ENCODE measurements at regions not wholly inside any gene's neighbourhood (a gene's known extent, or its start where the extent isn't known, plus 50 kb on each side); places are given as distances from the start of the nearest gene placed in this dataset.

DNA sequence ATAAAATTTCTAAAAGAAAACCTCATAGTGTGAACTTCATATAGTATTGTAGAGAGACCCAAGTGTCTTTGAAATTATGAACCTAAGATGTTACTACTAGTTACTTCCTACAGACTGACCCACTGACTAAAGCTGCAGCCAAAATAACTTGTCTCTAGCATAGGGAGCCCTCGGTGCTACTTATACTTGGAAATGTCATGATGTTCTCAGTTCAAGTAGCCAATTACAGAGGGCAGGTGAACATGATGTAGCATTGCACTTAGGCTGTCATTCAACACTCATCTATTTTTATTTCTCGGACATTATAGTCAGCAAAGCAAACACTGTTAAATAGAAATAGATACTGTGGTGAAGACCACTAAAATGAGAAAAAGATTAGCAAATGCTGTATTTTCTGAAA is 165.6 kb downstream of the AREG start:
- no peak overlapping the region for H3K4me3 ChIP-seq (ENCODE audit: low read depth, low read length)
- TF ChIP-seq, protein P1, sequence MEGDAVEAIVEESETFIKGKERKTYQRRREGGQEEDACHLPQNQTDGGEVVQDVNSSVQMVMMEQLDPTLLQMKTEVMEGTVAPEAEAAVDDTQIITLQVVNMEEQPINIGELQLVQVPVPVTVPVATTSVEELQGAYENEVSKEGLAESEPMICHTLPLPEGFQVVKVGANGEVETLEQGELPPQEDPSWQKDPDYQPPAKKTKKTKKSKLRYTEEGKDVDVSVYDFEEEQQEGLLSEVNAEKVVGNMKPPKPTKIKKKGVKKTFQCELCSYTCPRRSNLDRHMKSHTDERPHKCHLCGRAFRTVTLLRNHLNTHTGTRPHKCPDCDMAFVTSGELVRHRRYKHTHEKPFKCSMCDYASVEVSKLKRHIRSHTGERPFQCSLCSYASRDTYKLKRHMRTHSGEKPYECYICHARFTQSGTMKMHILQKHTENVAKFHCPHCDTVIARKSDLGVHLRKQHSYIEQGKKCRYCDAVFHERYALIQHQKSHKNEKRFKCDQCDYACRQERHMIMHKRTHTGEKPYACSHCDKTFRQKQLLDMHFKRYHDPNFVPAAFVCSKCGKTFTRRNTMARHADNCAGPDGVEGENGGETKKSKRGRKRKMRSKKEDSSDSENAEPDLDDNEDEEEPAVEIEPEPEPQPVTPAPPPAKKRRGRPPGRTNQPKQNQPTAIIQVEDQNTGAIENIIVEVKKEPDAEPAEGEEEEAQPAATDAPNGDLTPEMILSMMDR (IDR thresholded peaks at IDR 0.05; ENCODE audit: low read depth, low read length, missing control alignments): no peak
- no peak for DNase-seq (ENCODE audit: low read depth)

DNA sequence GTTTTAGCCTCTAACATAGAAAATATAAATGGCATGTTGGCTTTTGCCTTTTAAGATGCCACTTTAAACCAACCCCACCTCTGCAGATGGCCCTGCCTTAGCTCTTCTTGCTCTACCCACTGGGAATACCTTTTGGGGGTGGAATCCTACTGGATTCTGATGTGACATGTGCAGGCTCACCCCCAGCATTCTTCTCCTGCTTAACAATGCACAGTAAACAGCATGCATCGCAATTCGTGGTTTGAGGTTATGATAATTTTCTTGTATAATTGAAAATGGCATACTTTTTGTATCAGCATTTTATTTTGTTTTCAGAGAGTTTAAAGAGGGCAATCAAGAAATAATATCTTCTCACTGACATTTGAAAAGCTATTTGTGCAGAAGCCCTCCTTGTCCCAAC is 167.9 kb downstream of the AREG start:
- no peak overlapping the region for H3K4me3 ChIP-seq (ENCODE audit: low read depth, low read length)
- no peak for DNase-seq (ENCODE audit: low read depth)
- TF ChIP-seq, protein P1 (IDR thresholded peaks at IDR 0.05; ENCODE audit: low read depth, low read length, missing control alignments): no peak

DNA sequence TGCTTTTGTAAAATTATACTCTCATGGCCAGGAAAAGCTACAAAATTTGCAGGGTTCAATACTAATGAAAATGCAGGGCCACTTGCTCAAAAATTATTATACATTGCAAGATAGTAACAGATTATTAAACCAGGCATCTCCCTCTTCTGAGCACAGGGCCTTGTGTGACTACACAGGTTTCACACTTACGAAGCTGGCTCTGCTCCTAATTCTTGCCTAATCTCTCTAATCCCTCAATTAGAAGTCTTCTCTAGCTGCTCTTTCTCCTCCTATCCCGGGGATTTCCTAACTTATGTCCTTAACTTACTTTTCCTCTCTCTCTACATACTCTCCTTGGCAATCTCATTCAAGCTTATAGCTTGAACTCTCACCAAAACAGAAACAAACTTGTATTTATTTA is 168.3 kb downstream of the AREG start:
- no peak overlapping the region for H3K4me3 ChIP-seq (ENCODE audit: low read depth, low read length)
- no peak for DNase-seq (ENCODE audit: low read depth)
- TF ChIP-seq, protein P1 (IDR thresholded peaks at IDR 0.05; ENCODE audit: low read depth, low read length, missing control alignments): no peak

DNA sequence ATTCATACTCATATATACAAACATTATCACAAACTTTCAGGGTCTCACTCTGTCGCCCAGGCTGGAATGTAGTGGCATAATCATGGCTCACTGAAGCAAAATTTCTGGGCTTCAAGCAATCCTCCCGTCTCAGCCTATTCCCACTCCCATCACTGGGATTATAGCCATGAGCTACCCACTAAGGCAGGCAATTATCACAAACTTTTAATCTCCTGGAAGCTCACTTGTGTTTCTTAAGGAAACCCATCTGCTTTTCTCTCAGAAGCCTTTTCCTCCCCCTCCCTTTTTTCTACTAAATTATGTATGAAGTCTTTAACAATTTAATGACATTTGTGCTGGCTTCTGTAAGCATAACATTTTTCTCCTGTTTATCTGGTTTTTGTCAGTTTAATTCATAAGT is 170.5 kb downstream of the AREG start:
- DNase-seq (ENCODE audit: low read depth): no peak
- TF ChIP-seq, protein P1 (IDR thresholded peaks at IDR 0.05; ENCODE audit: low read depth, low read length, missing control alignments): no peak
- H3K4me3 ChIP-seq (ENCODE audit: low read depth, low read length): no peak overlapping the region

DNA sequence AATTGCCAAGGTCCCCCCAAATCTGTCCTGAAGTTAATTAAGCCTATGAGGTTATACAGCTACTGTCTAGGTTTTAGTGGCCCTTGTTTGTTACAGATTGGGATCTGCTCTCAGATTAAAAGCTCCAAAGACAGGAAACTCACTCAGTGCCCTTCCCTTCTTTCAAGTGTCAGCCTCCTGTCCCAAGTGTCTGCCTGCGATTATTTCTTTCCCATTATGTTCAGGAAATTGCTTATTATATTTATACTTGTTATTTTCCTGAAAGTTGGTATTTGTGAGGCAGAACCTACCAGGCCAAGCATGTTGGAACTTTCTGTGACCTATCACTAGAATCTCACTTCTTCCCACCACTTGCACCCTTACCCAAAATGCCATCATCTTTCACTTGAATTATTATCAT is 173.2 kb downstream of the AREG start:
- TF ChIP-seq, protein P1 (IDR thresholded peaks at IDR 0.05; ENCODE audit: low read depth, low read length, missing control alignments): no peak
- H3K4me3 ChIP-seq (ENCODE audit: low read depth, low read length): no peak overlapping the region
- no peak for DNase-seq (ENCODE audit: low read depth)

DNA sequence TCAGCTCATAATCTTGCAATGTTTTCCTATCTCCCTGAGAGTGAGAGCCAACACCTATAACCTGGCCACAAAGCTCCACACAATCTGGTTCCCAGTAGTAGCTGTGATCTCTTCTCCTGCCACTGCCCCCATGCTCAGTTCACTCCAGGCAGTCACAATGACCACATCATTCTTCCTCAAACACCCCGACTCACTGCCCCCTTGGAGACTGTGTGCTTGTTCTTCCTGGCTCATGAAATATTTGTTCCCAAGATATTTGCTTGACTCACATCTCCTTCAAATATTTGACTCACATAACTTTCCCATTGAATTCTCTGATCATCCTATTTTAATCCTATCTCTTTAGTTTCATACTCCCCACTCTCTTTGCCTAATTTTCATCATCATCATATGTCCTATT is 173.7 kb downstream of the AREG start:
- TF ChIP-seq, protein P1 (IDR thresholded peaks at IDR 0.05; ENCODE audit: low read depth, low read length, missing control alignments): no peak
- DNase-seq (ENCODE audit: low read depth): no peak
- H3K4me3 ChIP-seq (ENCODE audit: low read depth, low read length): no peak overlapping the region

DNA sequence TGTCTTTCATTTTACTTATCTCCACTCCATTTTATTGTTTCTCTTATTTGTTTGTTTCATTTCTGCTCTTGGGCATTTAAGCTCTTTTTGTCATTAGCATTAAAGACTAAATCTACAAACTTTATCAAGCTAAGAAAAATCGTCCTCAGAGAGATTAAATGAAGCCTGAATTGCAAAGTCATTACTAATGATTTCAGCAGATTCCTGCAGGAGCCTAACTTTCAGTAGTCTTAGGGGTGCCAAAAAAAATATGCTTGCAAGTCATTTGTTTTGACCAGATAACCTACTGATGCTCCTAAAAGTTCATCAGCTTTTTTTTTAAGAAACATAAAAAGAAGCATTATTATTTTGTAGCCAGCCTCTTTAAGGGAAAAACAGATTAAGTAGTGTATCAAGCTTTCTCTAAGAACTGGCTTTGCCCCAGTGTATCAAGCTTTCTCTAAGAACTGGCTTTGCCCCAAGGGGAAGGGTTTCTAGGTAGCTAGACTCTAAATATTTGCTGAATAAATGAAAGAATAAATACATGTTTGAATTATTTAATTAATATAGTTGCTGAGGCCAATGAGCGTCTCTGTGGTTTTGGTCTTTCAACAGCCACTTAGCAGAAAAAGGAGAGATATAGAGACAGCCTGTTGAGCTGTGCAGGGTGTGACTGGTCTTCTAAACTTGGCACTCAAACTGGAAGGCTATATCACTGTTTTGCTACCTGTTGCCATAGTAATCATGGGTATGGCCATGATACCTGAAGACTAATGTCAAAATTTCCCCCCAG is 174.2 kb downstream of the BTC start:
- TF ChIP-seq, protein P1 (IDR thresholded peaks at IDR 0.05; ENCODE audit: low read depth, low read length, missing control alignments): no peak
- no peak for DNase-seq (ENCODE audit: low read depth)
- no peak overlapping the region for H3K4me3 ChIP-seq (ENCODE audit: low read depth, low read length)
